ENCODE measurements at regions not wholly inside any gene's neighbourhood (a gene's known extent, or its start where the extent isn't known, plus 50 kb on each side); places are given as distances from the start of the nearest gene placed in this dataset.

DNA sequence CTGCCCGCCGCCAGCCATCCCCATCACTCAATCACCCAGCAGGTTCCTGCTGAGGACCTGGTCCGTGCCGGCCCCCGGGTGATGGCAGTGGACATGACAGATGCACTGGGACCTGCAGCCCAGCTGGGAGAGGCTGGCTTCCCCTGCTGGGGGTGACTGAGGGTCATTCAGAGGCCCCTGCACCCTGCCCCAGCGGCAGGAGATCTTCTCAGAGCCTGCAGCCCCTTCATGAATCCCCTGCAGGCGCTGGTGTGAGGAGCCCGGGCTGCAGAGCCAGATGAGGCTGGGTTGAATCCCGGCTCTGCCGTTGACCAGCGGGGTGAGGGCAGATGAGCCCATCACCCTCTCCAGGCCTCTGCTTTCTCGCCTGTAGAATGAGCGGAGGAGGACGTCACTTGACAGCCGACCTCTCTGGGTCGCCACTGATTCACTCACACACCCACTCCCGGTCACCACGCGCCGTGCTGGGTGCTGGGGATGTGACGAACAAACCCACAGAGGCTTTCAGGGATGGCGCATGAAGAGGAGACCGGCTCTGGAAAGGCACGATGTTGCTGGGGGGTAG lies 95.2 kb upstream of the CIBAR2 start:
- TF ChIP-seq, protein P1, sequence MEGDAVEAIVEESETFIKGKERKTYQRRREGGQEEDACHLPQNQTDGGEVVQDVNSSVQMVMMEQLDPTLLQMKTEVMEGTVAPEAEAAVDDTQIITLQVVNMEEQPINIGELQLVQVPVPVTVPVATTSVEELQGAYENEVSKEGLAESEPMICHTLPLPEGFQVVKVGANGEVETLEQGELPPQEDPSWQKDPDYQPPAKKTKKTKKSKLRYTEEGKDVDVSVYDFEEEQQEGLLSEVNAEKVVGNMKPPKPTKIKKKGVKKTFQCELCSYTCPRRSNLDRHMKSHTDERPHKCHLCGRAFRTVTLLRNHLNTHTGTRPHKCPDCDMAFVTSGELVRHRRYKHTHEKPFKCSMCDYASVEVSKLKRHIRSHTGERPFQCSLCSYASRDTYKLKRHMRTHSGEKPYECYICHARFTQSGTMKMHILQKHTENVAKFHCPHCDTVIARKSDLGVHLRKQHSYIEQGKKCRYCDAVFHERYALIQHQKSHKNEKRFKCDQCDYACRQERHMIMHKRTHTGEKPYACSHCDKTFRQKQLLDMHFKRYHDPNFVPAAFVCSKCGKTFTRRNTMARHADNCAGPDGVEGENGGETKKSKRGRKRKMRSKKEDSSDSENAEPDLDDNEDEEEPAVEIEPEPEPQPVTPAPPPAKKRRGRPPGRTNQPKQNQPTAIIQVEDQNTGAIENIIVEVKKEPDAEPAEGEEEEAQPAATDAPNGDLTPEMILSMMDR (IDR thresholded peaks at IDR 0.05): no peak
- no peak for TF ChIP-seq POLR2A (IDR thresholded peaks at IDR 0.05)
- WGBS, 2 donors: 87 to 92% methylated on average over 16 to 24 of the region's 24 CpGs
- ATAC-seq (no peak), DNase-seq (no peak)
- no peaks in the 10 kb centered on the region for H3K27me3 ChIP-seq
- H3K36me3 ChIP-seq (replicated peaks in 1 of 2; ENCODE audit: insufficient read depth in 1 of 2, low read depth in 2 of 2): no peaks in the 10 kb centered on the region
- H3K9me3 ChIP-seq: no peaks in the 10 kb centered on the region
- intact Hi-C loops (cut with DNase I): no loop called here
- peak overlapping the region in 2 of 4 donors; percentile 16 to 32 for H3K27ac ChIP-seq
- peaks cover 52% of the 10 kb centered on the region for H3K4me1 ChIP-seq
- no peak overlapping the region for H3K4me3 ChIP-seq

DNA sequence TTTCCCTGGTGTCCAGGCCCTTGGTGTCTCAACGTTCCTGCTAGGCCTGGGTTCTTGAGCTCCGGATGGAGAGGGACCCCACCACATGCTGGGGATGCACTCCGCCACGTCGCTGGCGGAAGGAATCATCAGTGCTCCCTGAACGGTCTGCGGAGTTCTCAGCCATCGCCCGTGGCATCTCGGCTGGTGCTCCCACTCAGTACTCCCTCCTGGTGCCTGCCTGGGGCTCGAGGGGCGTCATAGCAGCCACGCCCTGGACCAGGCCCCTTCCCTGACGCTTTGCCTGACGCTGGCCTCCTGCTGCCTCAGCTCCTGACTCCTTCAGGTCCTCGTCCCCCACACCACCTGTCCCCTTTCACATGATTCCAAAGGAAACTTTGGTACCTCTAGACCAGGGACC lies 95.9 kb upstream of the CIBAR2 start:
- Histone ChIP-seq H3K36me3 (replicated peaks in 1 of 2; ENCODE audit: insufficient read depth in 1 of 2, low read depth in 2 of 2) (no peaks in the 10 kb centered on the region), H3K9me3 (no peaks in the 10 kb centered on the region), H3K27me3 (no peaks in the 10 kb centered on the region), H3K4me3 (no peak overlapping the region), H3K27ac (no peak overlapping the region), H3K4me1 (peaks cover 52% of the 10 kb centered on the region)
- WGBS, 2 donors: 83% methylated on average over 13 of the region's 17 CpGs; no CpG with 5 or more reads in 1 of the 2 donors
- DNase-seq: no peak
- TF ChIP-seq, protein P1 (IDR thresholded peaks at IDR 0.05): no peak
- no peak for TF ChIP-seq POLR2A (IDR thresholded peaks at IDR 0.05)
- intact Hi-C loops (cut with DNase I): no loop called here
- no peak for ATAC-seq

DNA sequence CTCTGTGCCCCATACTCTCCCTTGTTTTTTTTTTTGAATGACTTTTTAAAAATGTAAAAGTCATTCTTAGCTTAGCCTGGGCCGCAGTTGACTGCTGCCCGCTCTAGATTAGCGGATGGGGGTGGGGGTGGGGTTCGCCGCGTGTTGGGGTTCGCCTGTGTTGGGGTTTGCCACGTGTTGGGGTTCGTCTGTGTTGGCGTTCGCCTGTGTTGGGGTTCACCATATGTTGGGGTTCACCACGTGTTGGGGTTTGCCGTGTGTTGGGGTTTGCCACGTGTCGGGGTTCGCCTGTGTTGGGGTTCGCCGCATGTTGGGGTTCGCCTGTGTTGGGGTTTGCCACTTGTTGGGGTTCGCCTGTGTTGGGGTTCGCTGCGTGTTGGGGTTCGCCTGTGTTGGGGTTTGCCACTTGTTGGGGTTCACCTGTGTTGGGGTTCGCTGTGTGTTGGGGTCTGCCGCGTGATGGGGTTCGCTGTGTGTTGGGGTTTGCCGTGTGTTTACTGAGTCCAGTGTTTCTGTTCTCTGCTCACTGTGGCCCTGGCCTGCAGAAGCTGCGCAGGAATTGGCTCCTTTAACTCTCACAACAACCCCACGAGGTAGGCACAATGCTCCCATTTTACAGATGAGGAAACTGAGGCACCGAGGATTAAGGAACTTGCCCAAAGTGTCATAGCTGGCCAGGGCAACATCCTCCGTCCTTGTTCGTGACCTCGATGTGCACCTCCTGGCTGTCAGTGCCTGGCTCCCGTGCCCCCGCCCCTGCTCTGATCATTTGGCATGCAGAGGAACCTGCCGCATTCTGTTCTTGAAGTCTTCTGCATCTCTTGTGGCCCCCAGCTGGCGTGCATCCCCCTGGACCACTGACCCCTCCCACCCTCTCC lies 96.6 kb upstream of the CIBAR2 start:
- 86 to 92% methylated on average over 31 to 38 of the region's 38 CpGs for WGBS, 2 donors
- H3K27me3 ChIP-seq: no peaks in the 10 kb centered on the region
- ATAC-seq (no peak), DNase-seq (no peak)
- TF ChIP-seq, protein P1 (IDR thresholded peaks at IDR 0.05): no peak
- TF ChIP-seq POLR2A (IDR thresholded peaks at IDR 0.05): no peak
- no peaks in the 10 kb centered on the region for H3K9me3 ChIP-seq
- H3K4me3 ChIP-seq: no peak overlapping the region
- intact Hi-C loops (cut with DNase I): no loop called here
- no peaks in the 10 kb centered on the region for H3K36me3 ChIP-seq (replicated peaks in 1 of 2; ENCODE audit: insufficient read depth in 1 of 2, low read depth in 2 of 2)
- peak overlapping the region in 1 of 4 donors; percentile 34 for H3K27ac ChIP-seq
- H3K4me1 ChIP-seq: peaks cover 52% of the 10 kb centered on the region

DNA sequence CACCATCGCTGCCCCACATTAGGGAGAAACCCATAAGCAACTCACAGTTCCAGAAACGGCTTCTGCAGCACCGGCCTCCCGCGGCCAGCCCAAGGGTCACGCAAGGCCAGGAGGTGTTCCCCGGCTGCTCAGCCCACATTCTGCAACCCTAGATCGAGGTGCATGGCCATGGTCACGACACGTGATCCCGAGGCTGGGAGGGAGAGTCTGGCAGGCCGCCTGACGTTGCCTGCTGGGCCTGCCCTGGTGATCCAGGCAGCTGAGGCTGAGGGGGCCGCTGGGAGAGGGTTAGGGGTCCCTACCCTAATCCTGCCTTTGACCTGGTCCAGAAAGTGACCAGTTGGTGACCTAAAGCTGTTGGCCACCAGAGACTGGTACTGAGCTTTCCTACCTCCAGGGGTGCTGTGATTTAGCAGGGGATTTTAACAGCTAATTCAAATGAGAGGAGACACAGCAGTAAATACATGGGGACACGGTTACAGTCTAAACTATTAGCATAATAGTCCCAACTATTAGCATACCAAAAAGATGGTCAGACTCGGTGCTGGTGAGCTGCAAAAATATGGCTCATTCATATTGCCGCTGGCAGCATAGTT lies 97.4 kb upstream of the CIBAR2 start:
- Histone ChIP-seq H3K4me1 (peaks cover 51% of the 10 kb centered on the region), H3K36me3 (replicated peaks in 1 of 2; ENCODE audit: insufficient read depth in 1 of 2, low read depth in 2 of 2) (no peaks in the 10 kb centered on the region), H3K4me3 (no peak overlapping the region), H3K27me3 (no peaks in the 10 kb centered on the region), H3K9me3 (no peaks in the 10 kb centered on the region), H3K27ac (peak overlapping the region; percentile 10 to 34 (median 11))
- TF ChIP-seq POLR2A (IDR thresholded peaks at IDR 0.05): no peak
- TF ChIP-seq, protein P1 (IDR thresholded peaks at IDR 0.05): peak in 2 of 7 experiments; percentile 7 to 20
- 39 to 41% methylated on average over 10 to 17 of the region's 17 CpGs for WGBS, 2 donors
- DNase-seq (peak in 3 of 4 donors; percentile 48 to 72 (median 70)), ATAC-seq (no peak)
- intact Hi-C loops (cut with DNase I): no loop called here

Data from body of pancreas (tissue), 4 donors.